Testis (tissue), 2 donors: ENCODE measurements at regions not wholly inside any gene's neighbourhood (a gene's known extent, or its start where the extent isn't known, plus 50 kb on each side); places are given as distances from the start of the nearest gene placed in this dataset.

ENCODE experiments used
- DNase-seq: peaks from one replicate; pipeline ENCODE4 v3.0.0-alpha.2; 2019
- H3K27ac ChIP-seq, 2 donors: fragments of 200-600 bp; sonication (generic); one replicate each; pipeline ENCODE4 v1.5.1; 2019
- H3K27me3 ChIP-seq: fragments of 200-600 bp; sonication (generic); one replicate; pipeline ENCODE4 v1.5.1; 2019
- H3K36me3 ChIP-seq: fragments of 200-600 bp; sonication (generic); one replicate; pipeline ENCODE4 v1.5.1; 2017; ENCODE audit warnings: low read depth; ENCODE audit errors: missing control alignments
- H3K4me1 ChIP-seq: fragments of 200-600 bp; sonication (generic); one replicate; pipeline ENCODE4 v1.5.1; 2019
- H3K4me3 ChIP-seq, 2 donors: fragments of 200-600 bp; sonication (generic); one replicate each; pipeline ENCODE4 v1.5.1; 2017 to 2019
- H3K9me3 ChIP-seq: fragments of 200-600 bp; sonication (generic); one replicate; pipeline ENCODE4 v1.5.1; 2017
- CTCF ChIP-seq, 3 experiments: fragments of 450-650 bp in 2 of 3; fragments of 200-600 bp in 1 of 3; sonication (generic) in 1 of 3; IDR thresholded peaks; one replicate each; pipeline ENCODE4 v1.5.1; 2016 to 2019; ENCODE audit warnings: antibody characterized with exemption in 3 of 3, mild to moderate bottlenecking in 2 of 3, moderate library complexity in 1 of 3
- POLR2A ChIP-seq: fragments of 450-650 bp; IDR thresholded peaks from one replicate; pipeline ENCODE4 v1.6.1; 2017; ENCODE audit warnings: antibody characterized with exemption, mild to moderate bottlenecking, moderate library complexity
- WGBS, 2 donors: methylation state at CpG; one replicate each; pipeline ENCODE4 v1.1.5; 2018; 5-methylcytosine and 5-hydroxymethylcytosine counted together
- intact Hi-C: fragments of 100-400 bp; cut with DNase I; formaldehyde crosslinking; loops from one replicate; pipeline ENCODE4 v1.15.1; 2023; ENCODE audit warnings: low total_unique reads

- no peak for DNase-seq
- intact Hi-C loops: no loop called here
- H3K4me3 ChIP-seq: no peak overlapping the region
- H3K27ac ChIP-seq: no peak overlapping the region
- no peaks in the 10 kb centered on the region for H3K36me3 ChIP-seq
- no peaks in the 10 kb centered on the region for H3K4me1 ChIP-seq
- no peaks in the 10 kb centered on the region for H3K9me3 ChIP-seq
- no peak for TF ChIP-seq POLR2A
- TF ChIP-seq CTCF (IDR thresholded peaks at IDR 0.05): no peak
- no peaks in the 10 kb centered on the region for H3K27me3 ChIP-seq
Observed at GRCh38 chr14:43043850-43044249, 1437.2 kb downstream of the LRFN5 start.

- TF ChIP-seq POLR2A: no peak
- no peak for TF ChIP-seq CTCF (IDR thresholded peaks at IDR 0.05)
- H3K27me3 ChIP-seq: no peaks in the 10 kb centered on the region
- H3K4me3 ChIP-seq: no peak overlapping the region
- H3K27ac ChIP-seq: no peak overlapping the region
- 67 to 69% methylated on average over 2 of the region's 2 CpGs for WGBS, 2 donors
- no peaks in the 10 kb centered on the region for H3K4me1 ChIP-seq
- no peak for DNase-seq
- no peaks in the 10 kb centered on the region for H3K36me3 ChIP-seq
- intact Hi-C loops: no loop called here
- H3K9me3 ChIP-seq: no peaks in the 10 kb centered on the region
Observed at GRCh38 chr14:43042408-43042807, 1435.7 kb downstream of the LRFN5 start.

GRCh38 chr14:43041976-43042375 is 1435.3 kb downstream of the LRFN5 start:
- Histone ChIP-seq H3K4me1 (no peaks in the 10 kb centered on the region), H3K4me3 (no peak overlapping the region), H3K9me3 (no peaks in the 10 kb centered on the region), H3K27ac (no peak overlapping the region), H3K36me3 (no peaks in the 10 kb centered on the region), H3K27me3 (no peaks in the 10 kb centered on the region)
- no peak for DNase-seq
- TF ChIP-seq POLR2A: no peak
- TF ChIP-seq CTCF (IDR thresholded peaks at IDR 0.05): no peak
- WGBS, 2 donors: 82 to 84% methylated on average over 3 of the region's 3 CpGs
- intact Hi-C loops: no loop called here

GRCh38 chr14:43041207-43041606 is 1434.5 kb downstream of the LRFN5 start:
- intact Hi-C loops: no loop called here
- no peak overlapping the region for H3K4me3 ChIP-seq
- WGBS, 2 donors: 95 to 98% methylated on average over 3 of the region's 3 CpGs
- H3K36me3 ChIP-seq: no peaks in the 10 kb centered on the region
- no peaks in the 10 kb centered on the region for H3K4me1 ChIP-seq
- no peak for DNase-seq
- no peak overlapping the region for H3K27ac ChIP-seq
- H3K9me3 ChIP-seq: no peaks in the 10 kb centered on the region
- TF ChIP-seq CTCF (IDR thresholded peaks at IDR 0.05): no peak
- H3K27me3 ChIP-seq: no peaks in the 10 kb centered on the region

- H3K4me3 ChIP-seq: no peak overlapping the region
- H3K4me1 ChIP-seq: no peaks in the 10 kb centered on the region
- H3K36me3 ChIP-seq: no peaks in the 10 kb centered on the region
- DNase-seq: no peak
- H3K9me3 ChIP-seq: no peaks in the 10 kb centered on the region
- H3K27ac ChIP-seq: no peak overlapping the region
- no peak for TF ChIP-seq POLR2A
- TF ChIP-seq CTCF (IDR thresholded peaks at IDR 0.05): no peak
- intact Hi-C loops: no loop called here
- no peaks in the 10 kb centered on the region for H3K27me3 ChIP-seq
- WGBS, 2 donors: 85 to 87% methylated on average over 2 of the region's 2 CpGs
Observed at GRCh38 chr14:43039881-43040280, 1433.2 kb downstream of the LRFN5 start.
